Dedifferentiated amniotic fluid mesenchymal stem cell (primary cell): ENCODE measurements at regions not wholly inside any gene's neighbourhood (a gene's known extent, or its start where the extent isn't known, plus 50 kb on each side); places are given as distances from the start of the nearest gene placed in this dataset.

Source experiments
- DNase-seq: peaks from one replicate; pipeline ENCODE4 v3.0.0-alpha.2; 2016; ENCODE audit errors: extremely low spot score

DNA sequence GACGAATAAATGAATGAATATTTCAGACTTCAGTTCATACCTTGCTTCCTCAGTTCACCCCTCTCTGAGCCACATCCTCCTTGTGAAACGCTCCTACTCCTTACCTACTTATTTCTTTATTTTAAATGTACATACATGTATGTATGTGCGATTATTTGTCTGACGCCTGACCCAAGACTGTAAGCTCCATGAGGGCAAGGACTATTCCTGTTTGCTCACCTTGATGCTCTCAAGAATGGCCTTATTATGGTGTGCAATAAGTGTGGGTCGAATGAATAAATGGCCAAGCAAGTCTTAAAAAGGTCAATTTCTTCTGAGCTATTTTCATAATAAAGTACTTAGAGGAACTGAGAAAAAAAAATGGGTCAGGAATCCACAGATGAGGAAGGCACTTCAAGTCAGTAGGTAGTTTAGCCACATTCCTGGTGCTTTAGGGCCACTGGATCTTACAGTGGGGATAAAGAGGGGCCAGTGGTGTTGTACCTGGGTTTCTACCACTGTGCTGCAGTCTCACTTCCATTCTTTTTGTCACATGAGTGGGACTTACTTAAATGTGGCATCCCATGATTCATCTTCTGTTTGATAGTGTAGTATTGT is 74.7 kb downstream of the SDC1 start:
- no peak for DNase-seq

DNA sequence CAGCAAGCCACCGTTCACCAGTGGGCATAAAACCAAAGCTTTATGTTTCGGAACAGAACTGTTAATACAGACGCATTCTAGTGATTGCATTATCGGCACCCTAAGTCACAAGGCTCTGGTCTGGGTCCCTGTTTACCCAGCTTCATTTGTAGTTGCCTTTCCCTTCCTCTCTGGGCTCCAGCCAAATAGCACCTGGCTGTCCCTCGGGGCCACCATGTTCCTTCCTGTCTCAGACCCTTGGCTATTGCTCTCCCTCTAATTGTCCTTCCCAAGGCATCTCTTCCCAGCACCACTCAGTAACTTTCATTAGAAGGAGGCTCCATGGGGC is 75.3 kb downstream of the SDC1 start:
- DNase-seq: no peak

DNA sequence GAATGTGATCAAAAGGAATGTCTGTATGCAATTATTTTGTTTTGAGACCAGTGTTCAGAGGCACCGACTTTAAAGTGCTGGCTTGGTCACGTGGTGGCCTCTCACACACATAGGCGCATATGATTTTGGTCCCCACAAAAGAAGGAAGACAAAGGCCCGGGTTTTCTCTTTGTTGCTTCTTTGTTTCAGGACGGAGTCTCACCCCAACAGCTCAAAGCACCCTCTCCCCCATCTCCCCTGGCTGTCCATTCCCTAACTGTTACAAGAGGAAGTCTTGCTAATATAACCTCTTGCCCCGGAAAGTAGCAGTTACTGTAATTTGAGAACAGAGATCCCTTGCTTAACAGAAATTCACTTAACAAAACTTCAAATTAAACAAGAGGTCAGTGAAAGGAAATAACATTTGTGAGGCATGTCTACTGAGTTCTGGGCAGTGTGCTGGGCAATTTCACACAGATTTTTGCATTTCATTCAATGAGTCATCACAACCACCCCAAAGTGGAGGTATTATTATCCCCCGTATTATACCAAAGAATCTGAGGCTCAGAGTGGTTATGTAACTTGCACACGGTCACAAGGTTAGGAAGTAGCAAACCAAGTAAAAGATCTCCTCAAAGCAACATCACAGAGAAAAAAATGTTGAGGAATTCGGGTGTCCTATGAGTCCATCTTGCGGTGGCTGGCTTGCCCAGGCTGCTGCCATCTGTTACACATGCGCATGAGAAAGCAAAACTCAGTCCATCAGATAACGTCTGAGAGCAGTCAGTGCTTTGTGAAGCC is 75.8 kb downstream of the SDC1 start:
- peak; percentile 51 for DNase-seq

DNA sequence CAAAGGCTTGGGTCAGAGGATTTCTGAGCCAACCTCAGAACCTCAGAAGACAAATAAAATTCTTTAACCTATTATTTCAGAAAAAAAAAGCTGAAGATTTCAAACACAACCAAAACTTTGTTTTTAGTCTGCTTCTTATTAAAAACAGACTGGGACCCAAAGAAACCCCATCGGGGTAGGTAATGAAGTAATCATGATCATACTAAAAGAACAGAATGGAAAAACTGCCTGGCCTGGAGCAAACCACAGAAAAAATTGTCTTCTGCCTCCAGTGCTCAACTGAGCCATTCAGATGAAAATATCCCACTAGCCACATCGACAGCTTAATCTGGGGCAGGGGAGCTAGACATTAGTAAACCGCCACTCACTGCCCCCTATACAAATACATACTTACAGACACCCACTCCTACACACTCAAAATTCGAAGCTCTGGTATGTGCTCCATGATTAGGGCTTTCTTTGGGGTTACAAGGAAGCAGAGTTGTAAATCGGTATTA is 76.5 kb downstream of the SDC1 start:
- DNase-seq: no peak

DNA sequence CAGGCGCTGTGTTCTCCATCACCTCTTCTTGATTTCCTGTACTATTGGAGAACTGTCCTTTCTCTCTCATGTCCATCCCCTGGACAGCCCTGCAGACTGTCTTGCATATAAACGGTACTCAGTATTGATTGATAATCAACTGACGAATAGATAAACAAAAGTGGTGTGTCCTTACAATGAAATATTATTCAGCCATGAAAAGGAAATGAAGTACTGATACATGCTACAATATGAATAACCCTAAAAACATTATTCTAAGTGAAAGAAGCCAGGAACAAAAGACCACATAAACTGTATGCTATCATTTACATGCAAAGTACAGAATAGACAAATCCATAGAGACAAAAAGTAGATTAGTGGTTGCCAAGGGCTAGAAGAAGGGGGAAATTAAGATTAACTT is 77.6 kb downstream of the SDC1 start:
- no peak for DNase-seq

DNA sequence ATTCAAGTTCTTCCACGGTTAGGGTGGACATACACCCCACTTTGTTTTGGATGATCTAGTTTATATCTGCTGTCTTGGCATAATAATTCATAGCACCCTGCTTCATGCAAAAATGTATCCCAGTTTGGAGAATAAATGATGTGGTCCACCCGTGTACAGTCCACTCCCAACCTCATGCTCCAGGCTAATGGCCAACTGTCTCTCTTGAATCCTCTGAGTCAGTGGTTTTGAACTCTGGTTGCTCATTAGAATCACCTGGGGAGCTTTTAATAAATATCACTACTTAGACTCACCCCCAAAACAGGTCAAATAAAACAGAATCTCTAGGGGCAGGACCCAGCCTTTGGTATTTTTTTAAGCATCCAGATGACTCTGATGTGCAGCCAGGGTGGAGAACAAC is 78.5 kb downstream of the SDC1 start:
- DNase-seq: no peak

DNA sequence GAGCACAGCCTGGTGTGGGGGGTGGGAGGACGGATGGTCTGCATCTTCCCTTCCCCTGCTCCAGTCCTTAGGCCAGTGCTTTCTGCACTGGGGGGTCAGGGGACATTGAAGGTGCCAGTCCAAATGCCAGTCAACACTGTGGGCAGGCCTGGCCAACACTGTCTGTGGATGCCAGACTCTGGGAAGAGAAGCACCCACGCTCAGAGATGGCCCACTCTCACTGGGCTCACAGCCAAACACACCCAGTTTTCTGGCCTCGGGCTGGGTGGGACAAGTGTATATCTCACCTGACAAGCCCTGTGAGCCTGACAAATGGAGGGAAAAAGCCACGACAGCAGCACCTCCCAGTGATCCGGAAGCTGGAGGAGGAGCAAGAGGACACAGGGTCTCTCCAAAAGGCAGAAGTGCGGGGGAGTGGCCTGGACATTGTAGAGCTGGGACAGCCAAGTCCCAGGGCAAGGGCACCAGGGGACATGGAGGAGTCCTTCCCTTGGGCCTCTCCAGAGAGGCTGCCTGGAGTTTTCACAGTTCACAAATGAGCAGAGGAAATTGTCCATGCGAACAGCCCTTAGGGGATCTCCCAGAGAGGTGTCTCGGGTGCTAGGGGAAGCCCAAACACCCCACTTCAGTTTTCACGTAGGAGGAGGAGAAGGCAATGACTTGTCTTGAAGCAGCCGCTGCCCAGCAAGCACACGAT is 79.3 kb downstream of the SDC1 start:
- no peak for DNase-seq

DNA sequence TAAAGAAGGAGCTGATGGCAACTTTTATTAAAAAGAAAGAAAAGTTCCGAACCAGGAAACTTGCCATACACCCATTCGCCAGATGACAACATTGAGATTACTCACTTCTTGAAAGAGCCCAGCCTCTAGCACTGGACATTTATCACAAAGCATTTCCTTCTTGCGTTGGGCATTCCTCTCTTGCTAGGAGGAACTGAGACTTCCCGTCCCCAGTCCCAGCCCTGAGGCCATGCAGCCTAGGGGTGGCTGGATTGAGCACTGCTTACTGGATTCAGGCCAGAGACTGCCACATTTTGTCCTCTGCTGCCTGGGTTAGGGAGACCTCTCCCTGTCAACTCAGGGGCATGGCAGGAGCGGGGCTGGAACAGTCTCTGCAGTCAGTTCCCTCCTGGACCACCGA is 80.1 kb downstream of the SDC1 start:
- no peak for DNase-seq

DNA sequence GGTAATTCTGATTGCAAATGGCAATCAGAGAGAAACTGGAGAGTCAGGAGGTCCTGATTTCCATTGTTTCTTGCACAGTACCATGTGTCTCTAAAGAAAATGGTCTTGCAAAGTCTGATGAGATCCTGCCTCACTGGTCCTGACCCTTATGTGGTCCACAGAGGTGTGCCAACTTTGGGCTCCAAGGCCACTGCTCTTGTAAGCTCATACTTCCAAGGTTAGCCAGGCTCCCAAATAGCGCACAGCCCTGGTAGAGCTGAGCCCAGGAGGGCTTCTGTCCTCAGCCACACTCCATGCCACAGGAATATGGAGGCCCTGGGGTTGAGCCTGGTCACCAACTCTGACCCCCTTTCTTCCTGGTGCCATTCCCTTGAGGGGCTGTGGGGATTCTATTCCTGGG is 80.7 kb downstream of the SDC1 start:
- DNase-seq: no peak

DNA sequence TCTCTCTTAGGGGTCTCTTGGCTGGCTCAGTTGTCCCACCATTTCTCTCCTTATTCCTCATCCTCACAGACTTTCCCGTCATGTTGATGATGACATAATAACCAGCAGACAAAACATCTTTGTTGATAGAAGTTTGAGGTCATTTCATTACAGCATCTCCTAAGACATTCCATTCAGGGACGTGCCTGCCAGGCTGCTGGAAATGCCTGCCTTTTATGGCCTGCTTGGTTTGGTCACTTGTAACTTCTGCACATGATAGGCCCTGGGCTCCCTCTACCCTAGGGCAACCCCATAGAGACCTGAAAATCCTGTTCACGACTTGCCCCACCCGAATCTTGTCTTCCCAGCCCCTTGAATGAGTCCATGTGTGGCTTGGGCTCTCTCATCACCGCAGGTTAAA is 81.7 kb downstream of the SDC1 start:
- DNase-seq: no peak

DNA sequence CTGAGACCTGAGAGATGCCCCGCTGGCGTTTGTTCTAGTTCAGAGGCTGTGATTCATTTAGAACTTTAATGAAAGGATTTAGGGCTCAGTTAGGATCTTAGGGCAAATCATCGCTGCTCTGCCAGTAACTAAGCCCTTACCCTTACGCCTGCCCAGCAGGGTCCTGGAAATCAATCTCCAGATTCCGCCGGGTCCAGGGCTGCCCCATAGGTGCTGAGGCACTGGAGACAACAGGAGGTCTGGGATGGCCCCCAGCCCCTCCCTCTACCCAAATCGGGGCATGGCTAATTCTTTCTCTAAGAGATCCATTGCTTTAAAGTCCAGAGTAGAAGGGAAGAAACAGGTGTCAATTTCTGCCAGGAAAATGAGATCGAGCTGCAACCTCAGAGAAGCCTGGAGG is 83.1 kb downstream of the SDC1 start:
- no peak for DNase-seq

DNA sequence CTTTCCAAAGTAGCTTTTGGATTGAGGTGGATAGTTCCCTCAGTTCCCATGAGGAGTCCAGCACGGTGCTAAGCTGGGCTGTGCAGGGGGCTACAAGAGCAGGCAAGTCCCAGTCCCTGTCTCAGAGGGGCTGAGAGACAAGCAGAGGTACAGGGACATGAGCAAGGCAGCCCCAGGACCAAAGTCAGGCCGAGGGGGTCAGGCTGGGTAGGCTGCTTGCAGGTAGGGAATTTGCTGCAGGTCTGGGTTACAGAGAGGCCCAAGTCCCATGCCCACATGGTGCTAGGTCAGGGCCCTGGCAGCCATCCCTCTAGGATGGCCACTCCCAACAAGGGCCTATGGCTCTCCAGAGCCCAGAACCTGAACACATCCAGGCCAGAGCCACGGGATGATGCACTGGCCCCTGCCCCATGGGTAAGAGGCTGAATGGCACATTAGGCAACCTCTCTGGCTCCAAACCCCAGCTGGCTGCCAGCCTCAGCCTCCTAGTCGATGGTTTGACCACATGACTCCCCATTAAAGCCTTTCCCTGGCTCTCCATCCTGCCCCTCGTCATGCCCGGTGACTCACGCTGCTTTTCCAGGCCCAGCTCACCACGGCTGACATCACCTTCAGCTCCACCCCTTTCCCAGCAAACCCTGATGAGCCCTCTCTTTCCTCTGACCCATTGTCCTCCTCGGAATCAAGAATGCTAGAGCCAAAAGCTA is 83.7 kb downstream of the SDC1 start:
- DNase-seq: peak; percentile 87

DNA sequence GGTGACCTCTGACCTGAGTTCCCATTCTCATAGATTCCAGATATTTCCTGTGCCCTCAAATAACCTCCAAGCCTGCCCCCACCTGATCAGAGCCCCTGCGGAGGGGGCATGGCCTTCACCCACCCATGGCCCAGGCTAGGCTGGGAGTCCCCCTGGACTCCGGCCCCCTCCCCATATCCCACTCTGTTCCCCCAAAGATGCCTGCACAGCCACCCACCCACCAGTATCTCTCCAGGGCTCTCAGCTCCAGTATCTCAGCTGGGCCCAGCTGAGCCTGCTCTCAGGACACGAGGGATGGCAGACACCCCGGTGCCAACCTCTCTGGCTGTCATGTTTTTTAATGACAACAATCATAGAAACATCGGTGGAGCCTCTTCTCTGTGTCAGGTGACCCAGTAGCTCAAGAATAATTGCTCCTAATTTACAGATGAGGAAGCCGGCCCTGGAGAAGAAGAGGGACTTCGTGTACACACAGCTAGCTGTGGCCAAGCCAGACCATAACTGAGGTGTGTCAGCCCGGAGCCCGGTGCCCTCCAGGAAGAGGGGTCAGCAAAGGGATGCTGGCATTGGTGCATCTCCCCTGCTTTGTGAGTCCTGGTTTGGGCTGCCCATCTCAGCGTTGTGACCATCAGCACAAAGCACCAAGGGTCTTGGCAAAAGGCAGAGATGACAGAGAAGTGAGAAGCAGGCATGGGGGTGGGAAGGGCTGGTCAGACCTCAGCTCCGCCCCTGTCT is 84.4 kb downstream of the SDC1 start:
- no peak for DNase-seq

DNA sequence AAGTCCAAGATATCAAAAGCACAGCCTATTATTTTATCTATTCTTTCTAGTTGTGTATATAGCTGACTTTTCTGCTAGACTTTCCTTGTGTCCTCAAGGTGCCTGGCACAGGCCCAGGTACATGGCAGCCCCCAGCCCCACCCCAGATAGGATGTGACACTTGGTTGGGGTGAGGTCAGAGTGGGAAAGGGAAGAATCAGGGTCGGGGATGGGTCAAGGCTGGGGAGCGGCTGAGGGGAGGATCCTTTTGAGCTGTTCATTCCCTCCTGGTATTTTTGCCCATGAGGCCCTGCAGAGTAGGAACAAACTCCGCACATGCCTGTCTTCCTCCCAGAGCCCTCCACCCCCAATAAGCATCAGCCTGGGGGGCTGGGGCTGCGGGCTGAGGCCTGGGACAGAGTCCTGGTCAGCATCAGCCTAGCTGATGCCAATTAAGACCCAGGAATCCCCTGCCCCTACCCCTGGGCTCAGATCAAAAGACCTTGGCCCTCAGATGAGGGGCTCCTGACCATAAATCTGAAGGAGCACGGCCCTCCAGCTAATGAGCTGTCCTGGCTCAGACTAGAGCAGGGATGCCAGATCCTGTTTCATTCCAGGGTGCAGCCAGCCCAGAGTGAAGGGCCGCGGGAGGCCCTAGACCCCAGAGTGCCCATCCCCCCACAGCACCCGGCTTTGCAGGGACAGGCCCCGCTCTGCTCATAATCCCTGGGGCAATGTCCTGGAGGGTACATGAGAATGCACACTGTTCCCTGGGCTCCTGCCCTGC is 85.3 kb downstream of the SDC1 start:
- no peak for DNase-seq

DNA sequence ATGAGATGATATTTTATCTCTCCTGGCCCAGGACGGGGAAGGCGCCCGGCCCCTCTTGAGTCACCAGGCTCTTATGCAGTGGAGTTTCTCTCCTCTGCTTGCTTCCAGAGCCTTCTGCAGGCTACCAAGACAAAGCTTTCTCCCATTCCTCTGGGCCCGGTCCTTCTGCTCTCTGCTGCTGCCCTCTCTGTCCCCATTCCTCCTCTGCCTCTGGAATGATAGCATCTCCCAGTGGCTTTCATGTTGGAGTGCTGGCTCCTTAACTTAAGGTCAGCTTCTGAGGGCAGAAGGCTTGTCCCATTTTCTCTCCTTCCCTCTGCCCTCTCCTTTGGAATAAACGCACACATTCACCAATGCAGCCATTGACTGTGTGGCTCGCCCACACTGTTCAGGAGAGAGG is 86.2 kb downstream of the SDC1 start:
- no peak for DNase-seq

DNA sequence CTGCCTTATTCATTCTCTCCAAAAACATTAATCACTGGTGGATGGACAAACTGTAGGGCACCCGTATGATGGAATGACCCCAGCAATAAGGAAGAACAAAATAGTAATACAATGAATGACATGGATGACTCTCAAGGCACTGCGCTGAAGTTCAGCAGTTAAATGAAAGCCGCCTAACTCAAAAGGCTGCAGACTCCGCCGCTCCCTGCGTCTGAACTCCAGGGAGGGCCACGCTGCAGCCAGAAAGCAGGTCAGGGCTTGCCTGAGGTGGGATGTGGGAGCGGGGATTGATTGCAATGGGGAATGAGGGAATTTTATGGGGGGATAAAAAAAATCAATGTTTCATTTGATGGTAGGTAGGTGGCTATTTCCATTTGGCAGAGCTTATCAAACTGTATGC is 86.5 kb upstream of the LAPTM4A start:
- DNase-seq: no peak

DNA sequence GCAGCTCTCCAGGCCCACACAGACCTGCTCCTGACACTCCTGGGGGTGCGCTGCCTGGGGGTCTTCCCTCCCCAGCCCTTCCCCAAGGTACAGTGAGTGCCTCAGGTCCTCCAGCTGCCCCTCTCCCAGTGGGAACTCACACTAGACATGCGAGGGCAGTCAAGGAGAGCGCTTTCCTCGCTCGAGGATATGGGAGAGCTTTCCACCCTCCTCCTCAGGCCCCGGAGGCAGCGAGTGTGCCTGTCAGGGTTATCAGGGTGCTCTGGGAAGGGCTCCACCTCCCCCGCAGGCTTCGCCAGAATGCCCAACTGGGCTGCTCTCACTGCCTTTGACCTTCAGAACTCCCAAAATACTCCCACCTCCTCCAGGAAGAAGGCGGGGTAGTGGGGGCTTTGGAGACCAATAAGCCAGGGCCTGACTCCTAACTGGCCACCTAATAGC is 85.7 kb upstream of the LAPTM4A start:
- no peak for DNase-seq

DNA sequence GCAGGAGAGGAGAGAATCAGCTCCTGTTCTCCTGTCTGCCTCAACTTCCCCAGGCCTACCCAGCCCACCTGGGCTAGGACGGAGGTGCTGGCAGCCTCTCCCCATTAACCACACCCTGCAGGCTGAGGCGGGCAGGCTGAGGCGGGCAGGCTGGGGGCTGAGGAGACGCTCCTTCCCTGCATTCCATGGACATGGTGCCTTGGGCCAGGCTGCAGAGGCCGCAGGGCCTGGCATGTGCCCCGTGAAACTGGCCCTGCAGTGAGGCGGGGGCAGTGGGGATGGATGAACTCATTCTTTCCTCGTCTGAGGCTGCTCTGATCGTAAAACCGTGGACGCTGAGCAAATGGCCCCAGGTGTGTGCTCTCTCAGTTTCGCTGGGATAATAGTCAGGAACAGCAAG is 84.7 kb upstream of the LAPTM4A start:
- DNase-seq: no peak

DNA sequence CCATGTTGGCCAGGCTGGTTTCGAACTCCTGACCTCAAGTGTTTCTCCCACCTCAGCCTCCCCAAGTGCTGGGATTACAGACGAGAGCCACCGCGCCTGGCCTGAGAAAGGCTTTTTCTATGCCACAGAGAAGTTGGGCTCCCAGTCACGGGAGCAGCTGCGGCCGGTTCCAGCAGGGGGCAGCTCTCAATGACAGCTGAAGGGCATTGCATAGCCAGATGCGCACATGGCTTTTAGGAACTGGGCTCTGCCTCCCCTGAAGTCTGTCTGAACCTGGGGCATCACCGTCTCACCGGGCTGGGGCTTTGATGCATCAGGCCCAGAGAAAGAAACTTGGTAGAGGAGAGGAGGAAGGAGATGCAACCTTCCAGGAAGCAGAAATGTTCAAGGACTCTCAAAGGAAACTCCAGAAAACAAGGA is 84.2 kb upstream of the LAPTM4A start:
- peak; percentile 51 for DNase-seq

DNA sequence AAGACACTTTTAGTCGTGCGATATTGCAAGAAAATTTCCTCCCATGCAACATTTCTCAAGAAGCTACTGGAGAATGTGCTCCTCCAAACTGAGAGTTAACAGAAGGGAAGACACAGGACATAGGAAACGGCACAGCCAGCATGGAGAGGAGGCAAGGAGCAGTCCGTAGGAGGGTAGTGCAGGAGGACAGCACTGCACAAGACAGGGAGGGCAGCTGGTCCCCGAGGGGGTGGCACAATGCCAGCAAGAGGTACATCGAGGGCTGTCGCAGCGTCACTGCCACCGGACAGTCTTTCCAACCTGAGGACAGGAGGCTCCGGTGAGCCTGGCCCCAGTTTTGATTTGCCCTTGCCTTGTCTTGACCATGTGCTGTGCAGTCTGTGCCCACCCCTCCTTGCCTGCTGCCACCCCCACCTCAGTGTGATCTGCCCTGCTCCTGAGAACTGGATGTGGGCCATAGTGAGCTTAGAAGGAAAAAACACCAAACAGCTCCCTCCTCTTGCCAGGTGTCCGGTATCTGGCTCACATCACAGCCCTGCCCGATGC is 81.6 kb upstream of the LAPTM4A start:
- DNase-seq: no peak
